ENCODE measurements at regions not wholly inside any gene's neighbourhood (a gene's known extent, or its start where the extent isn't known, plus 50 kb on each side); places are given as distances from the start of the nearest gene placed in this dataset.
"Not testable (repeated sequence)": the region's sequence is repeated elsewhere in the genome, so short reads cannot be mapped to it uniquely, and the experiment has no call there.

DNA sequence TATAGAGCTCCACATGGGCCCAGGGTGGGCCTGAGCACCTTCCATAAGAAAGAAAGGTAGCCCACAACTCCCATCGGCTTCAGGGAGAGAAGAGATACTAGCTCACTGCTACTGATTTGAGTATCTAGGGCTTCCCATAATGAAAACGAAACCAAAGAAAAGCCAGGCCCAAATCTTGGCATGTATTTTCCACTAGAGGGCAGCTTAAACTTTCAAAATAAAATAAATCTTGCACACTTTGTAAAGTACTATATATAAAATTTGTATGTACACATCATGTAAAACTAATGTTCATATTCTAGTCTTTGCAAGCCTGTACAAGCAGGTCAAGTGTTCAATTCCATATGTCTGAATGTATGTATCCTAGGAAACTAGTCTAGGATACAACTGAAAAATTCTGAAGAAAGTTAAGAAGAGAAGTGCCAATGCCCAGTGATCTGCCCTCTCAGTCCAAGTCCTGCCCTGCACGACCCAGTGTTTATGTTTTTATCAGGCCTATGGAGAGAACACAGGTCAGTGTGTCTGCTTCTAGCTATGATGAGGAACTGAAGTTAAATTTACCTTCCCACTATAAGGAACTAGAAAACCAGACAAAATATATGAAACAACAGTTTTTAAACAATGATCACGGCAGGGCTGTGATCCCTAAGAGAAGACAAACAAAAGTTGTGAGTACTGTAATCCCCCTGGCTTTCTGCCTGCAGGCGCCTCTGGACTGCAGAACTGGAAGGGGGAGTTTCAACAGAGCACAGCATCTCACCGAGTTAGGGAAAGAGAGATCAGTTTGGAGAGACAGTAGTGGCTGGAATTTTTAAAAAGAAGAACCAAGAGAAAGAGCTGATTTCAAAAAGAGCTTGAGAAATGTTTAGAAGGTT, 475.7 kb downstream of the UQCRFS1 start:
- no peak for DNase-seq (ENCODE audit: low read depth)

GRCh38 chr19:28736528-28736927, 476.4 kb downstream of the UQCRFS1 start:
- no peak for DNase-seq (ENCODE audit: low read depth)

DNA sequence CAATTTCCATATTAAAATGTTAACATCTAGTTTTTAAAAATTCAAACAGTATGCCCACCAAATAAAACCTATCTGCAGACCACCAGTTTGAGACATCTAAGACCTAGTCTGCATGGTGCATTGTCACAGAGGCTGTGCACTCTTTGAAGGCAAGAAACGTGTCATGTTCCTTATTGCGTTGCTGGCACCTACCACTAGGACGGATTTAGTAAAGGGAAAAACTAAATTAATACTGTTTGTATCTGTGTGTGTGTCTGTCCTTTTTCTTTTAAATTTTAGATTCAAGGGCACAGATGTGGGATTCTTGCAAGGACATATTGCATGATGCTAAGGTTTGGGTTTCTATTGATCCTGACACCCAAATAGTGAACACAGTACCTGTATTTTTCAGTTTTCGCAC, 481.4 kb downstream of the UQCRFS1 start:
- DNase-seq (ENCODE audit: low read depth): no peak

- DNase-seq (ENCODE audit: low read depth): no peak
Observed at GRCh38 chr19:28730791-28731512, 482.0 kb downstream of the UQCRFS1 start.

DNA sequence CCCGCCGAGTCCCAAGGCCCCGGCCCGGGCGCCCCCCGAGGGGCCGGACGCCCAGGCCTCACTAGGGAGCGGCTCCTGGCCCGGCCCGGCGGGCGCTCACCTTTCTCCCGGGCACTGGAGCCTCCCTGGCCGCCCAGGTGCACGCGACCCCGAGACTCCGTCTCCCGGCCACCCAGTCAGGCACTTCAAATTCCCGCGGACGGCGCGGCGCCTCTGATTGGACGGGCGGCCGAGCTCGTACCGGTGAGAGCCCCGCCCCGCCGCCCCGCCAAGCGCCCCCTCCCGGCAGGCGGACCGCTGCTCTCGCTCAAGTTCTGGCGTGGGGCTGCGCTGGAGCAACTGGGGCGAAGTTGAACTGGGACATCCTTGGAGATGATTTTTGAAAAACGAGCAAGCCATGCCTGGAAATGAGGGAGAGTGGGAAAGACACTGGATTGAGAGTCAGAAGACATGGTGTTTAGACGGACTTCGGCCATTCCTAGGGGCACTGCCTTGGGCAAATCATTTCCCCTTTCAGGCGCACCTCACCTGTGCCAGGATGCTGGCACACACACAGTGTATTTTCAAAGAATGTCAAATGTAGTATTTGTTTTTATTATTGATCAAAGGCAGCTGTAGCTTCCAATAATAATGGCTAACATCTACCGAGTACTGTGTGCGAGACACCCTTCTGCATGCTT, 485.3 kb downstream of the UQCRFS1 start:
- DNase-seq (ENCODE audit: low read depth): no peak

DNA sequence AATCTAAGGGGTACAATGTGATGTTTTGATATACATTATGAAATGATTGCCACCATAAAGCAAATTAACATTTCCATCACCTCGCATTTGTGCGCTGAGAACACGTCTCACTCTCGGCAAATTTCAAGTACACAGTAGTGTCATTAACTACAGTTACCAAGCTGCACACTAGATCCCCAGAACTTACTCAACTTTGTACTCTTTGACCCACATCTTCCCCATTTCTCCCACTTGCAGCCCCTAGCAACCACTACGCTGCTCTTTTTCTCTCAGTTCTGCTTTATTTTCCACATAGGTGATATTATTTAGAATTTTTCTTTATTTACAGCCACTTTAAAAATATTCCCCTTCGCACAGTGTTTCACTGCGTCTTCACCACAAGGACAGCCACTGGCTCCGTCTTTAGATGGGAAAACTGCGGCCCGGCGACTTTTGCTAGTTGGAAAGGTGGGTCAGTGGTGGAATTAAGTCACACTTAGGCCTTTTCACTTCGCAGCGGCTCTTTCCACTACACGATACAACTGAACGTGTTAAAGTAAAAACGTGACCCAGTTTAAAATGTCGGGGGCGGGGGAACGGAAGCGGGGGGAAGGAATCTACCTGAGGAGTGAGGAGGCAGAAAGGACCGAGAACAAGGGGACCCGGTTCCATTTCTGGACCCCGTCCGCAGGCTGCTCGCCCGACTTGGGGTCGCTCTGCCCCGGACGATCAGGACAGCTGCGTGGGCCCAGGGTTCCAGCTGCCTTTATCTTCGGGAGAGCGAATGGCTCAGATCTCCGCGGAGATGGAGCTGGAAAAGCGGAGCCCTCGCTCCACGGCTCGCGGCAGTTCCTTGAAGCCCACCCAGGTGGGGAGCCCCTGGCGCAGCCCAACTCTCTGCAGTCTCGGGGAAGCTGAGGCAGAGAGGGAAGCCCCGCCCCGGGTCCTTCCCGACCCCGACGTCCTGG, 486.1 kb downstream of the UQCRFS1 start:
- DNase-seq (ENCODE audit: low read depth): no peak

- DNase-seq (ENCODE audit: low read depth): no peak
Observed at GRCh38 chr19:28718909-28719308, 494.0 kb downstream of the UQCRFS1 start.

DNA sequence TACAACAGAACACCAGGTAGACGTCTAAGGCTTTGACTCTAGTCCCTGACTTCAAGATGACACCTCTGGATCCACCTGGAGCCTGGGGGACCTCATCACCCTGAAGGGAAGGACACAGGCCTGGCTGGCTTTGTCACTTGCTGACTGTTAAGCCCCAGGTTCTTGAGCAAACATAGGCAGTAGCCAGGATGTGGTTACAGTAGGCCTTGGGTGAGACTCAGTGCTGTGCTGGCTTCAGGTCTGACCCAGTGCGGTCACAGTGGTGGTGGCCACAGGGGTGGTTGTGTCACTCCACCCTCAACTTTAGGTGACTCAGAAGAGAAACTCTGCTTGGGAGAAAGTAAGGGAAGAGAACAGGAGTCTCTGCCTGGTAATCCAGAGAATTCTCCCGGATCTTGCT, 497.8 kb downstream of the UQCRFS1 start:
- no peak for DNase-seq (ENCODE audit: low read depth)

- no peak for DNase-seq (ENCODE audit: low read depth)
Observed at GRCh38 chr19:28711411-28711810, 501.5 kb downstream of the UQCRFS1 start.

GRCh38 chr19:28710278-28710677, 502.7 kb downstream of the UQCRFS1 start:
- no peak for DNase-seq (ENCODE audit: low read depth)

DNA sequence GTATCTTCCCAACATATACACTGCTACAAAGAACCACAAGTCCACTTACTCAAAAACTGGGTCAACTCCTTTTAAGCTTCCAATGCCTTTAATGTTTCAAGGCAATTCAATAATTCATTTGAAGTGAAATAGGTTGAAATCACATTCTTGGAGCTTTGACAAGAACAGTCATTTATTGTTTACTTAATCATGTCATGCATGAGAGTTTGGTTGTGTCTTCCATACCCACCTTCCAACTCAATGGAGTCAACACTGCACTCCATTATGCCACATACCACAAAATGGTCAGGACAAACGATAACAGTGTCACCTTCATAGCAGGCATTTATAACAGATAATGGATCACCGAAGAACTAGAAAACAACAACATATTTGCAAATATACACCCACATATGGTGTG, 506.3 kb downstream of the UQCRFS1 start:
- DNase-seq (ENCODE audit: low read depth): no peak

DNA sequence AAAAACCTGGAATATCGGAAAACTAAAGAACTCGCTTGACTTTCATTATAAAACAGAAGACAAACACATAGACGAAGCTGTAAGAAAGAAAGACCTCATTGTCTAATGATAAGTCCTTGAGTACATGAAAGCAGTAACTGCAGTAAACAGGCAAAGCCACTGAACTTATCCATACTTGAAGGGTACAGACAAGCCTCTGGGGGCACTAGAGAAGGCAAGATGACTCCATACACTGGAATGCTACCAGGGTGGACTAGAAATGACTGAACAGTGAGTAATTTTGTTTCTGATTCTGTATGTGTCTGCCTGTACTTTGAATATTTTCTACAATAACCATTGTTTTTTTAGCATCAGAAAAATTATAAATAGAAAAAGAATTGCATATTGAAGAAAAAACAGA, 507.9 kb downstream of the UQCRFS1 start:
- no peak for DNase-seq (ENCODE audit: low read depth)

GRCh38 chr19:28703400-28703956, 509.5 kb downstream of the UQCRFS1 start:
- DNase-seq (ENCODE audit: low read depth): no peak

DNA sequence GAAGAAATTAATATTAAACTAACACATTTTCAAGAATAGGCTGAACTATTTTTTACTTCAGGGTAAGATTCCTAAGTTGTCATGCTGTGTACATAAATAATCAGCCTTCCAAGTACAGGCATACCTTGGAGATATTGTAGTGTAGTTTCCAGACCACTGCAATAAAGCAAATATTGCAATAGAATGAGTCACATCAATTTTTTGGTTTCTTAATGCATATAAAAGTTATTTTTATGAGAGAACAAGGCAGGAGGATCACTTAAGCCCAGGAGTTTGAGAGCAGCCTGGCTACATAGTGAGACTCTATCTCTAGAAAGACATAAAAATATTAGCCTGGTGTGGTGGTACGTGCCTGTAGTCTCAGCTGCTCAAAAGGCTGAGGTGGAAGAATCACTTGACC, 511.5 kb downstream of the UQCRFS1 start:
- no peak for DNase-seq (ENCODE audit: low read depth)

DNA sequence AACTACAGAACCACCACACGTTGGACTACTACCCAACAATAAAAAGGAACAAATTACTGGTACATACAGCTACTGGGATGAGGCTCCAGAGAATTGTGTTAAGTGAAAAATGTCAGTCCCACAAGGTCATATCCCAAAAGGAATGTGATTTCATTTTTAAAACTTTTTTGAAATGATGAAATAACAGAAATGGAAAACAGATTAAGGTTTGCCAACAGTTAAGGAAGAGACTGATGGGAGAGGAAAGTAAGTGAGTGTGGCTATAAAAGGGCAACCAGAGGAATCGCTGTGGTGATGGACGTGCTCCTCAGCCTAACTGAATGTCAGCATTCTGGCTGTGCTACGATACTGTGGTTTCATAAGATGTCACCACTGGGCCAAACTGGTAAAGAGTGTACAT, 512.8 kb downstream of the UQCRFS1 start:
- no peak for DNase-seq (ENCODE audit: low read depth)

DNA sequence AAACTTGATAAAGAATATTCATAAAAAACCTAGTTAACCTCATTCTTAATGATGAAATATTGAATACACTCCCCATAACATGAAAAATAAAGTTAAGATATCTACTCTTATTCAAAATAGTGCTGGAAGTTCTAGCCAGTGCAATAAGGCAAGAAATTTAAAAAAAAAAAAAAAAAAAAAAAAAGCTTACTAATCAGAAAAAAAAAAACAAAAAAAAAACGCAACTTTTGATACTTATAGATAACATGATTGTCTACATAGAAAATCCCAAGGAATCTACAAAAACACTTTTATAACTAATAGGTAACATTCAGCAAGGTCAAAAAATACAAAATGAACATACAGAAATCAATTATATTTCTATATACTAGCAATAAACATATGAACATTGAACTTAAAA, 515.6 kb downstream of the UQCRFS1 start:
- no peak for DNase-seq (ENCODE audit: low read depth)

- DNase-seq (ENCODE audit: low read depth): no peak
Observed at GRCh38 chr19:28694812-28695211, 518.1 kb downstream of the UQCRFS1 start.

GRCh38 chr19:28691683-28692082, 521.3 kb downstream of the UQCRFS1 start:
- DNase-seq (ENCODE audit: low read depth): no peak

DNA sequence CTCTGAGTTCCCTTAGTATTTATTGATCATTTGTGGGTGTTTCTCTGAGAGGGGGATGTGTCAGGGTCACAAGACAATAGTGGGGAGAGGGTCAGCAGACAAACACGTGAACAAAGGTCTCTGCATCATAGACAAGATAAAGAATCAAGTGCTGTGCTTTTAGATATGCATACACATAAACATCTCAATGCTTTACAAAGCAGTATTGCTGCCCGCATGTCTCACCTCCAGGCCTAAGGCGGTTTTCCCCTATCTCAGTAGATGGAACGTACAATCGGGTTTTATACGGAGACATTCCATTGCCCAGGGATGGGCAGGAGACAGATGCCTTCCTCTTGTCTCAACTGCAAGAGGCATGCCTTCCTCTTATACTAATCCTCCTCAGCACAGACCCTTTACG, 523.5 kb downstream of the UQCRFS1 start:
- not testable (repeated sequence) for DNase-seq (ENCODE audit: low read depth)

- DNase-seq (ENCODE audit: low read depth): no peak
Observed at GRCh38 chr19:28687296-28687695, 525.7 kb downstream of the UQCRFS1 start.

GRCh38 chr19:28686756-28687155, 526.2 kb downstream of the UQCRFS1 start:
- DNase-seq (ENCODE audit: low read depth): no peak
